GM12864 (cell line): ENCODE measurements at regions not wholly inside any gene's neighbourhood (a gene's known extent, or its start where the extent isn't known, plus 50 kb on each side); places are given as distances from the start of the nearest gene placed in this dataset.

Experiments
- DNase-seq: peaks from one replicate; pipeline ENCODE4 v3.0.0-alpha.2; 2011; ENCODE audit warnings: low read depth
- H3K4me3 ChIP-seq: 2 replicates; pipeline ENCODE4 v1.5.1; 2011; ENCODE audit warnings: mild to moderate bottlenecking, low read depth, low read length, control low read depth
- TF ChIP-seq, protein P1 (sequence below): IDR thresholded peaks from 2 replicates; pipeline ENCODE4 v1.5.1; 2011; ENCODE audit warnings: low read depth, mild to moderate bottlenecking, moderate library complexity, low read length, control low read depth, inconsistent platforms; ENCODE audit errors: missing control alignments

DNA sequence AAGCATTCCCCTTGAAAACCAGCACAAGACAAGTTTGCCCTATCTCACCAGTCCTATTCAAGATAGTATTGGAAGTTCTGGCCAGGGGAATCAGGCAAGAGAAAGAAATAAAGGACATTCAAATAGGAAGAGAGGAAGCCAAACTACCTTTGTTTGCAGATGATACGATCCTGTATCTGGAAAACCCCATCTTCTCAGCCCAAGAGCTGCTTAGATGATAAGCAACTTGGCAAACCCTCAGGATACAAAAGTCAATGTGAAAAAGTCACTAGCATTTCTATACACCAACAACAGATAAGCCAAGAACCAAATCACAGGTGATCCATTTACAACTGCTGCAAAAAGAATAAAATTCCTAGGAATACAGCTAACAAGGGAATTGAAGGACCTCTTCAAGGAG, 403.7 kb upstream of the AZI2 start:
- no peak overlapping the region for H3K4me3 ChIP-seq
- DNase-seq = no peak
- TF ChIP-seq, protein P1, sequence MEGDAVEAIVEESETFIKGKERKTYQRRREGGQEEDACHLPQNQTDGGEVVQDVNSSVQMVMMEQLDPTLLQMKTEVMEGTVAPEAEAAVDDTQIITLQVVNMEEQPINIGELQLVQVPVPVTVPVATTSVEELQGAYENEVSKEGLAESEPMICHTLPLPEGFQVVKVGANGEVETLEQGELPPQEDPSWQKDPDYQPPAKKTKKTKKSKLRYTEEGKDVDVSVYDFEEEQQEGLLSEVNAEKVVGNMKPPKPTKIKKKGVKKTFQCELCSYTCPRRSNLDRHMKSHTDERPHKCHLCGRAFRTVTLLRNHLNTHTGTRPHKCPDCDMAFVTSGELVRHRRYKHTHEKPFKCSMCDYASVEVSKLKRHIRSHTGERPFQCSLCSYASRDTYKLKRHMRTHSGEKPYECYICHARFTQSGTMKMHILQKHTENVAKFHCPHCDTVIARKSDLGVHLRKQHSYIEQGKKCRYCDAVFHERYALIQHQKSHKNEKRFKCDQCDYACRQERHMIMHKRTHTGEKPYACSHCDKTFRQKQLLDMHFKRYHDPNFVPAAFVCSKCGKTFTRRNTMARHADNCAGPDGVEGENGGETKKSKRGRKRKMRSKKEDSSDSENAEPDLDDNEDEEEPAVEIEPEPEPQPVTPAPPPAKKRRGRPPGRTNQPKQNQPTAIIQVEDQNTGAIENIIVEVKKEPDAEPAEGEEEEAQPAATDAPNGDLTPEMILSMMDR = no peak

DNA sequence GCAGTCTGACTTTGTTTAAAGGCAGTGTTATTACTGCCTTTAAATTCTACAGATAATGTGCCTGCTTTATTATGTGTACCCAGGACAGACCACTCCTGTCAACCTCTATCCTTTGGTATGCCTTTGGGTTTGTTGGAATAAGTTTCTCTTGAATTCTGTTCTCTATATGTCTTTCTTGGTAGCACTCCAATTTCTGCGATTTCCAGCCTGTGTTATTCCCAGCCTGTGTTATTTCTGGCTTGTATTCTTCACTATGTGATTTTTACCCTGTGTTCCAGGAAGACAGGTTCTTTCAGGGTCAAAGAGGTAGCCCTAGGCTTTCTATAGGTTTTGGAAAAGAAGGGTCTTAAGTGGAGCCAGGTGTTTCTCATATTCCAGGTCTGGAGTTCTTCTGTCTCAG, 407.4 kb upstream of the AZI2 start:
- no peak for DNase-seq
- no peak overlapping the region for H3K4me3 ChIP-seq
- TF ChIP-seq, protein P1 = no peak

DNA sequence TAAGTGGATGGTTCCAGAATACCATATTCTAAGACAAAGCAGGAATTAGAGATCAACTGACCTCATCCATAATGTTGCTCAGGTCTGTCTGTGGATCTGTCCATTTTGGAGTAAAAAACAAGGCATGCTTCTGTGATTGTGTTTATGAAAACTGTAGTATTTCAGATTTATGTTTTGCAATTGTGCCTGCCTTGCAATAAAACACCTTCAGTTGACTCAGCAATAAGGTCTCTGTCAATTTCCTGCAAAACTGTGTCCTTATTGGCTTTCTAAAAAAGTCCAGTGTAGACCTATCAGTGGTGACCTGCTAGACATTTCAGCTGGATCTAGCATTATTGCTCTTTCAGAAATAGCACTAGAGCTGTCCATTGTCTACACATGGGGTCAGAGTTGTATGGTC, 409.5 kb upstream of the AZI2 start:
- DNase-seq = no peak
- H3K4me3 ChIP-seq = no peak overlapping the region
- TF ChIP-seq, protein P1 = no peak

DNA sequence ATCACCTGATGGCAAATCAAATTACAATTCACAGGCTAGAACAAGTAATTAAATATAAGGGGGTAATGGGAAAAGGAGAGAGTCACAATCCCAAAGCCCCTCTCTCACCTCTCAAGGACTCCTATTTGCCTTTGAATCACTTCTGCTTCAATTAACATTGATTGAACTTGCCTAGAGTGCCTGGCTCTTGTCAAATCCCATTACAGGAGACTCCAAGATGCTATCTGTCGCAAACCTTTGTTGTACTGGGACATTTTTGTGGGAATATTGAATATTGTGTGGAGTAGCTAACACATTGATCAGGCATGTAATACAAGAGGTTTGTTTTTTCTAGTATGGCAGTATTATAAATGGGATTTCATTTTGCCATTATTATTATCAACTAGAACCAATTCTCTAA, 412.8 kb upstream of the AZI2 start:
- TF ChIP-seq, protein P1 = no peak
- no peak for DNase-seq
- H3K4me3 ChIP-seq = no peak overlapping the region

DNA sequence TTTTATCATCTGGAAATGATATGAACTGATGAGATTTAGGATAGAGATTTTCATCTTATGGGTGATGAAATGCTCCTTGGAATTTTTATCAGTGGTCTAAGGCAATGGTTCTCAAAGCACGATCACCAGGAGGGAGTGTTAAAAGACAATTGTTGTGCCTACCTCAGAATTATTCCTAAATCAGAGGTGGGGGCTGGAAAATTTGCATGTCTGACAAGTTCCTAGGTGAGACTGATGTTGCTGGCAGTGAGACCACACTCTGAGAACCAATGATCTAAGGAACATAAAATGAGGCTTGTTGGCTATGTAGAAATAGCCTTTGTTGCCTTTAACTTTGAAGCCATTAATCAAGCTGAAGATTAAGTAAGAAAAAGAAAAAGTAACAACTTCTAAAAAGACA, 416.6 kb upstream of the AZI2 start:
- no peak overlapping the region for H3K4me3 ChIP-seq
- TF ChIP-seq, protein P1 = no peak
- DNase-seq = no peak

DNA sequence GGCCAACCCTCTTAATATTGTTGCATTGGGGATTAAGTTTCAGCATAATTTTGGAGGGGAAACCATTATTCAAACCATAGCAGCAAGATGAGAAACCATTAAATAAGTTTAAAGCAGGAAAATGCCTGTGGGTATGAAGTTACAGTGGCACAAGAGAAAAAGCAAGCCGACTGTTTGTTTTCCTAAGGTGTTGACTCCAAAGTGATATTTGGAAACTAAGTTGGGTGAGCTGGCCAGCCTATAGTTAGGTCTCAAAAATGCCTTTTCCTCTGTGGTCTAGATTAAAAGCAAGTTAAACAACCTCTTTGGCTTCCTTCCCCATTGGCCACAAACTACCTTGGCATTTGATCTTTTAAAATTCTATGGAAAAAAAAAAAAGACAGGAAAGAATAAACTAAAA, 419.8 kb upstream of the AZI2 start:
- no peak overlapping the region for H3K4me3 ChIP-seq
- DNase-seq = no peak
- TF ChIP-seq, protein P1 = no peak

DNA sequence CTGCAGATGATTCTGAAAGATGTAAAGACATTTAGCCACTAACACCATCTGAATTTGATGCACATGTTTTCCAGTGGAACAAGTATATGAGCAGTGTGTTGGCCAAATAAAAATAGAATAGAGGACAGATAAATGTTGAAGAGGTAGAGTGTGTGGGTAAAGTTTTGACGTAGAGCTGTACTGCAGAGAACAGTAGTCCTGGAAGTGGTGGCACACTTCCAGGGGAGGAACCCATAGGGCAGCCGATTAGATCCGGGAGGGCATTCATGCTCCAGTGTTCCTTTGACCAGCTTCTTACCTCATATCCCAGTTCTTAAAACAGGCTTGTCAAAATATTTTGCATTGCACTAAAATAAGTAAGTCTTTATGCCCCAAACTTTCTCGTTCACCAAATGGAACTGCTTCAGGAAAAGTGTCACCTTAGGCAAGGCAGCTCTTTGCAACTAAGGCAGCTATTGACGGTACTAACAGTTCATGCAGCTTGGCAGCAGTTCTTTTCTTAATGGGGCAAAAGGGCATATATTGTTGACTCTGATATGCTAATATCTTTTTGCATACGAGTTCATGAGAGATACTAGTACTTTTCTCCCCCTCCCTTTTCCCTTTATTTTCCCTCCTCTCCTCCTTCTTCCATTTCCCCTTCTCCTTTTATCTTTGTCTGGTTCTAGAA, 429.3 kb upstream of the AZI2 start:
- H3K4me3 ChIP-seq = no peak overlapping the region
- TF ChIP-seq, protein P1 = no peak
- DNase-seq = no peak
